ENCODE measurements at regions not wholly inside any gene's neighbourhood (a gene's known extent, or its start where the extent isn't known, plus 50 kb on each side); places are given as distances from the start of the nearest gene placed in this dataset.
A peak's percentile ranks its signal among the peaks of the same experiment; 100 is the strongest.

GRCh38 chr22:47859881-47860525 lies 1097.6 kb downstream of the TBC1D22A start:
- Histone ChIP-seq H3K36me3 (ENCODE audit: control insufficient read depth, insufficient read depth, low read length) (no peaks in the 10 kb centered on the region), H3K4me3 (ENCODE audit: low read depth, low read length) (no peak overlapping the region), H3K27me3 (ENCODE audit: control insufficient read depth, insufficient read depth, low read length) (no peaks in the 10 kb centered on the region)
- no peak for DNase-seq (ENCODE audit: low read depth)
- TF ChIP-seq CTCF (IDR thresholded peaks at IDR 0.05; ENCODE audit: insufficient read depth, low read length, severe bottlenecking), result no peak
- FAIRE-seq, result no peak

- FAIRE-seq, result no peak
- no peak for TF ChIP-seq CTCF (IDR thresholded peaks at IDR 0.05; ENCODE audit: insufficient read depth, low read length, severe bottlenecking)
- H3K4me3 ChIP-seq (ENCODE audit: low read depth, low read length), result no peak overlapping the region
Observed at GRCh38 chr22:47858773-47859306, 1096.4 kb downstream of the TBC1D22A start.

GRCh38 chr22:47854680-47855079 lies 1092.2 kb downstream of the TBC1D22A start:
- no peak for DNase-seq (ENCODE audit: low read depth)
- Histone ChIP-seq H3K27me3 (ENCODE audit: control insufficient read depth, insufficient read depth, low read length) (no peaks in the 10 kb centered on the region), H3K4me3 (ENCODE audit: low read depth, low read length) (no peak overlapping the region), H3K36me3 (ENCODE audit: control insufficient read depth, insufficient read depth, low read length) (no peaks in the 10 kb centered on the region)
- no peak for TF ChIP-seq CTCF (IDR thresholded peaks at IDR 0.05; ENCODE audit: insufficient read depth, low read length, severe bottlenecking)
- FAIRE-seq, result peak; percentile 47

More at GRCh38 chr22:47858773-47859306, 1096.4 kb downstream of the TBC1D22A start:
- DNase-seq (ENCODE audit: low read depth), result no peak
- H3K36me3 ChIP-seq (ENCODE audit: control insufficient read depth, insufficient read depth, low read length), result no peaks in the 10 kb centered on the region
- H3K27me3 ChIP-seq (ENCODE audit: control insufficient read depth, insufficient read depth, low read length), result no peaks in the 10 kb centered on the region

GRCh38 chr22:47854251-47854650 lies 1091.8 kb downstream of the TBC1D22A start:
- no peak for DNase-seq (ENCODE audit: low read depth)
- Histone ChIP-seq H3K4me3 (ENCODE audit: low read depth, low read length) (no peak overlapping the region), H3K27me3 (ENCODE audit: control insufficient read depth, insufficient read depth, low read length) (no peaks in the 10 kb centered on the region), H3K36me3 (ENCODE audit: control insufficient read depth, insufficient read depth, low read length) (no peaks in the 10 kb centered on the region)
- TF ChIP-seq CTCF (IDR thresholded peaks at IDR 0.05; ENCODE audit: insufficient read depth, low read length, severe bottlenecking), result no peak
- no peak for FAIRE-seq

GRCh38 chr22:47853750-47854149 lies 1091.3 kb downstream of the TBC1D22A start:
- no peak for DNase-seq (ENCODE audit: low read depth)
- TF ChIP-seq CTCF (IDR thresholded peaks at IDR 0.05; ENCODE audit: insufficient read depth, low read length, severe bottlenecking), result no peak
- FAIRE-seq, result no peak
- H3K36me3 ChIP-seq (ENCODE audit: control insufficient read depth, insufficient read depth, low read length), result no peaks in the 10 kb centered on the region
- H3K4me3 ChIP-seq (ENCODE audit: low read depth, low read length), result no peak overlapping the region
- no peaks in the 10 kb centered on the region for H3K27me3 ChIP-seq (ENCODE audit: control insufficient read depth, insufficient read depth, low read length)

- TF ChIP-seq CTCF (IDR thresholded peaks at IDR 0.05; ENCODE audit: insufficient read depth, low read length, severe bottlenecking), result no peak
- no peaks in the 10 kb centered on the region for H3K36me3 ChIP-seq (ENCODE audit: control insufficient read depth, insufficient read depth, low read length)
- H3K4me3 ChIP-seq (ENCODE audit: low read depth, low read length), result no peak overlapping the region
- no peak for DNase-seq (ENCODE audit: low read depth)
- H3K27me3 ChIP-seq (ENCODE audit: control insufficient read depth, insufficient read depth, low read length), result no peaks in the 10 kb centered on the region
- no peak for FAIRE-seq
Observed at GRCh38 chr22:47851586-47851985, 1089.1 kb downstream of the TBC1D22A start.

All from bronchial epithelial cell (primary cell).